NCI-H69 (cell line): ENCODE measurements at regions not wholly inside any gene's neighbourhood (a gene's known extent, or its start where the extent isn't known, plus 50 kb on each side); places are given as distances from the start of the nearest gene placed in this dataset.

ENCODE experiments used
- DNase-seq: peaks from one replicate; lab custom pipeline; 2025; lab: John Stamatoyannopoulos, UW

GRCh38 chr3:71994906-71995305 is 210.0 kb upstream of the PROK2 start:
- no peak for DNase-seq

GRCh38 chr3:71994203-71994602 is 209.3 kb upstream of the PROK2 start:
- no peak for DNase-seq

DNA sequence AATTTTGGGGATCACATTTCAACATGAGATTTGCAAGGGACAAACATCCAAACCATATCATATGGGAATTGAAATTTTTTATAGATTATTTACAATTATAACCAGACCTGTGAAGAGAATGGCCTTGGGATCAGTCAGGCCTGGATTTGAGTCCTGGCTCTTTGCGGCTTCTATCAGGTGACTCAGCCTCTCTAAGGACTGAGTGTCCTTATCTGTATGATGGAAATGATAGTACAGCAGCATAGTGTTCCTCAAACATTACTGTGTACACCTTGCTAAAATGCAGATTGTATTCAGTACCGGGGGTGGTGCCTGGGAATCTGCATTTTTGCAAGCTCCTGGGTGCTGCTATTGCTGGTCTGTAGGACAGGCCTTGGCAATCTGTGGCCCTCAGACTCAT is 206.7 kb upstream of the PROK2 start:
- DNase-seq = no peak

DNA sequence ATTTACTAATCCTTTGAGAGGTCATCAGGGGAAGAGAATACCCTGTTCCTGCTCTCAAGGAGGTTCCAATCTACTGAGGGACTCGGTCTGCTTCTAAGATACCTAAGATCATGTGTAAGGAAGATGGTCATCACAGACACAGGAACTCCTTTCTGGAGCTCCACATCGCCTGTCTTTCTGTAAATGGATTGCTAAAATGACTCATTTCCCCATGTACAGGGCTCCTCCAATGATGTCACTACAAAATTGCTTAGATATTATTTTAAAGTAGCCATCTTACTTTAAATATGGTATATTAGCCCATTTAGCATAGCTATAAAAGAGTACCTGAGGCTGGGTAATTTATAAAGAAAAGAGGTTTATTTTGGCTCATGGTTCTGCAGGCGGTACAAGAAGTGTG is 206.1 kb upstream of the PROK2 start:
- no peak for DNase-seq

DNA sequence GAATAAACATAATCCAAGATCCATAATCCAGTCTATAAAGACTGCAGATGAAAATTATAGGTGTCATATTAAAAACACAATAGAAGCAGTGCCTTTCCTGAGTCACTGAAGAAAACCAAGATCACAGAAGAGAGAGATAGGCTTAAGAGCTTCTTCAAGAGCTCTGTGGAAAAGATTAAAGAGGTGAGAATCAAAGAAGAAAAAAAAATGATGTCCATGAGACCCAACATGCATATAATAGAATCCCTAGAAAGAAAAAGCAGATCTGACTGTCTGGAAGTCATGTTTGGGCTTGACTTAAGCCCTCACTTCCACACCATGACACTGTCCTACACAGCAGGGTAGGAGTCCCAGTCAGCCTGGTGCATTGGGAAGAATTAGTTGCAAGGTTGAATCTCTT is 205.6 kb upstream of the PROK2 start:
- DNase-seq = no peak

DNA sequence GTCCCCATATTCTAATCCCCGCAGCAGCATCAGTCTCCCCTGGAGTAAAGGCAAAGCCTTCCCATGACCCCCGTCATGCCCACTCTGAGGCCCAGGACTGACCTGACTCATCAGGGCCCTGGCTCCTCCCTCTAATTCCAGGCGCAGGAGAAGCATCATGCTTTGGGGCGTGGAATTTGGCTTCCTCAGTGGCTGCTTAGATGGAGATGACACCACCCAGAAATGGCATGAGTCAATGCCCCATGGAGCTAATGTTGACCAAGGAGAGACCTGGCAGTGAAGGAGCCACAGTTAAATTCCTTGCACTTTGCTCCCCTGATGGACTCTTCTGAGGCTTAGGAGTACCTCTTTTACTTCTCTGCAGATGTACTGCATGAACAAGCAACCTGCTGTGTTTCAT is 204.2 kb upstream of the PROK2 start:
- DNase-seq = no peak

DNA sequence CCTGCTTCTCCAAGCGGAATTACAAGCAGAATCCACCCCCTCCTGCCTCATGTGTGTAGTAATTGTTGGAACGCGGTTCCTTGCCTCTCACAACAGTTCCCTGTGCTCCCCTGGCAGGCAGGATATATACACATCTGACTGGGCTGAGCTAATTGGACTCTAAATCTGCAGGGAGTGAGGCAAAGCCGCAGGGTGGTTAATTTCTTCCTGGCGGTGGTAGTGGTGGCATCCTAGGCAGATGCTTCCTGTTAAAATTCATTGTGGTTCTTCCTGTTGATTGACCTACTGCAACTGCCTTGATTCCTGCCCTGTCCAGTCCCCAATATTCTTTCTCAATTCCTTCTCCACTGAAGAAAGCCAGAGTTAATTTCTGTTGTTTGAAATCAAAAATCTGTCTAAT is 202.9 kb upstream of the PROK2 start:
- peak; percentile 91 for DNase-seq

DNA sequence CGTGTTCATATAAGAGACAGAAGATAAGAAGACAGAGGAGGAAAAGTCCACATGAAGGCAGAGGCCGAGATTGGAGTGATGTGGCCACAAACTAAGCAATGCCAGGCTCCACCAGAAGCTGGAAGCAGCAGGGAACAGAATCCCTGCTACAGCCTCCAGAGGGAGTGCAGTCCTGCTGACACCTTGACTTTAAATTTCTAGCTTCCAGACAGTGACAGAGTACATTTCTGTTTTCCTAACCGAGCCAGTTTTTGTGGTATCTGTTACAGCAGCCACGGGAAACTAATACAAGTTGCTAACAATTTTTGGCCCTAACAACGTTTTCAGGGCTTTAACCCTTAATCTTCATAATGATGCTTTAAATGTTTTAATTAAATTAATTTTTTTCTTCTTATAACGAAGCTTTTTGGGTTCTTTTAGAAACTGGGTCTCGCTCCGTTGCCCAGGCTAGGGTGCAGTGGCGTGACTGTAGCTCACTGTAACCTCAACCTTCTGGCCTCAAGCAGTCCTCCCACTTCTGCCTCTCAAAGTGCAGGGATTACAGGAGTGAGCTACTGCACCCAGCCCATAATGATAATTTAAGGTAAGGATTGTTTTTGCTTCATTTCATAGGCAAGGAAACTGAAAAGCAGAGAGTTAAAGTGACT is 202.3 kb upstream of the PROK2 start:
- DNase-seq = peak; percentile 5

GRCh38 chr3:71986606-71987005 is 201.7 kb upstream of the PROK2 start:
- DNase-seq = no peak

DNA sequence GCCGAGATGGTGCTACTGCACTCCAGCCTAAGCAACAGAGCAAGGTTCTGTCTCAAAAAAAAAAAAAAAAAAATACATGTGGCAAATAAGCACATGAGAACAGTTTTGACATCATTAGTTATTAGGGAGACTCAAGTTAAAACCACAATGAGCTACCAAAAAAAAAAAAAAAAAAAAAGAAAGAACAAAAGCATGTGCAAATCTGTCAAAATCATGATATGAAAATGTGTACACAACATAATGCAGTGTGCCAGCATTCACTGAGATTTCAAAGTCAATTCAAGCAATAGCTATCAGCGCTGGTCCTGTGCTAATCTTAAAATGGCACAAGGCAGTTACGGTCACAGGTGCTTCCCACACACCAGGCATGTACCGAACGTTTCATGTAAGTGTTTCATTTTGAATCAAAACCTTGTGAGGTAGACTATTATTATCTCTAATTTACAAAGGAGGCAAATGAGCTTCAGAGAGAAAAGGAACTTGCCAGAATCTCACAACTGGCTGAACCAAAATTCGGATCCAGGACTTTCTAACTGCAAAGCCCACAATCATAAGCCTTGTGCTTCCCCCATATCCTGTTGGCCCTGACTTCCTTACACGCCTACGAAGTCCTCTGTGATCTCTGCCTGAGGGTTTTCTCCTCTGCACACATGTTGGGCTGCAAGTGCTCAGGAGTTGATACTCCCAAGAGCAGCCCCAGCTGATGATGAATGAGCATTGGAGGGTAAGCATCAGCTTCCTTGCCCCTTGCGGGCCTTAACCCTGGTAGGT is 200.1 kb upstream of the PROK2 start:
- DNase-seq = no peak

GRCh38 chr3:71983694-71984093 is 198.7 kb upstream of the PROK2 start:
- DNase-seq = no peak

DNA sequence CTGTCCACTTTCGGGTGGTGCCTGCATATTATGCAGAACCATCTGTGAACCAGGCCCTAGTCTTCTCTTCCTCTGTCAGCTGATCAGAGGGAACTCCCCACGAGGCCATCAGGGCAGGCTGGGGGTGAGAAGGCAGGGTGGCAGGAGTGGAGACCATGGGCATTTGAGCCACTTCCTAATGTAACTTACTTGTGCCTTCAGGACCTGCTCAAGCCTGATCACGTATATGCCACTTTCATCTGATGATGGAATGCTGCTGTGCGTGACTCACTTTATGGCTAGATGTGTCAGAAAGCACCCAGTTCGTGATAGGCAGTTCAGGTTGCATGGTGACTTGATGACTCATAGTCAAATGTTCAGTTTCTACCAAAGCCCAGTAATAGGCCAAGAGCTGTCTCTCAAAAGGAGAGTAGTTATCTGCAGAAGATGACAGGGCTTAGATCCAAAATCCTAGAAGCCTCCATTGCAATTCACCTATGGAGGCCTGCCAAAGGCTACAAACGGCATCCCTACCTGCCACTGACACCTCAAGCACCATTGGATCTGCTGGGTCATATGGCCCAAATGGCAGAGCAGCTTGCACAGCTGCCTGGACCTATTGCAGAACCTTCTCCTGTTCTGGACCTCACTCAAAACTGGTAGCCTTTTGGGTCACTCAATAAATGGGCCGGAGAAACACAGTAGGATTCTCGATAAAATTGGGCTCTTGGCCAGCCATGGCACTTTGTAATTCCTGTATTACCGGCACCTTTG is 197.7 kb upstream of the PROK2 start:
- peak; percentile 37 for DNase-seq

GRCh38 chr3:71979175-71979574 is 194.2 kb upstream of the PROK2 start:
- DNase-seq = no peak

DNA sequence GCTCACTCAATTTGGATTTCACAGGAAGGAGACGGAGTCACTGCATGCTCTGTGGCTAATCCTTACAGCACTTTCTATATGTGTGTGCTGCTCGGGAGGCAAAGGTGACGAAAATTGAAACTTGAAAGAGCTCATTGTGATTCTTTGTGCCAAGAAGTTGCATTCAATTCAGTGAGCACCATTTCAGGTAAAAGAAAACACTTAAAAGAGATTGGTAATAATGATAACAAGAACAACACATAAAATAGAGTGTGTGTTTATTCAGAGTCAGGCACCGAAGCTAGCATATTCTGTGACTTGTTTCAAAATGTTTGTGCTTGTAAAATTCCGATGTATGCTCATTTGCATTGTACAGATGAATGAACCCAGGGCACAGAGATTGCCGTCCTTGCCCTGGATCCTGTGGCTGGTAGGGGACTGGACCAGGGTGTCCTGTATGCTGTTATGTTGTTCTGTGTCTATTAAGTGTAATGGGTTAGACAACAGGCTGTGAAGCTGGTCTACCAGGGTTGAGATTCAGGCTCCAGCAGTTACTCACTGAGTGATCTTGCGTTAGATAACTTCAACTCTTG is 193.3 kb upstream of the PROK2 start:
- no peak for DNase-seq

- DNase-seq = no peak
Observed at GRCh38 chr3:71977525-71977924, 192.6 kb upstream of the PROK2 start.

DNA sequence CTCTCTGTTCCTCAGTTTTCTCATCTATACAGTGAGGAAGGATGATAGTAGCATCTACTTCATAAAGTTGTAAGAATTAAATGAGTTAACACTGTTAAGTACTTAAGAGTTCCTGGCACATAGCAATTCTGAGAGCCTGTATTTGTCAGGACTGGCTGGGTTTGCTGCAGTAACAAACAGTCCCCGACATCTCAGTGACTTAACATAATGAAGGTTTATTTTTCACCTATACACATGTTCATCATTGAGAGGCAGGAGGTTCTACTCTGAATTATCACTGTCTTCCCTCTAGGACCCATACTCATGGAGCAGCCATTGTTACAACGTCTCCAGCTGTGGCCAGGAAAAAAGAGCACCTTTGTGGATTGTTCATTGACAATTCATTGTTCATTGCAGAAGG is 190.6 kb upstream of the PROK2 start:
- no peak for DNase-seq

GRCh38 chr3:71974786-71975185 is 189.8 kb upstream of the PROK2 start:
- DNase-seq = no peak

GRCh38 chr3:71973274-71974030 is 188.5 kb upstream of the PROK2 start:
- peak; percentile 57 for DNase-seq

DNA sequence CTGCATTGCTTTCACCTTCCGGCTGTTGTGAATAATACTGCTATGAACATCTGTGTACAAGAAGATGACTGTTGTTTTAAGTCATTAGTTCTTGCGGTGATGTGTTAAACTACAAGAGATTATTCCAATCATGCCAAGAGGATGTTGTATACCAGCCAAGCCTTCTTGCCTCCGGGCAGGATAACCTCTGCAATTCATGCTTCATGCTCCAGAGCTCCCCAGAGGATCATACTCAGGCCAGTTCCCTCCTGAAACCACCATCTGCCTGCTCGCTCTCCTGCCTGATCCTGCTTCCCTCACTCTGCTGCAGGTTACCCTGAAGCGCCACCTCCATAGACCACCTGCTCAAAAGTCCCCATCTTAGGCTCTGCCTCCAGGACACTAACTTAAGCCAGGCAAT is 187.1 kb upstream of the PROK2 start:
- DNase-seq = peak; percentile 73

- peak; percentile 42 for DNase-seq
Observed at GRCh38 chr3:71968544-71968943, 183.6 kb upstream of the PROK2 start.

GRCh38 chr3:71966185-71966584 is 181.2 kb upstream of the PROK2 start:
- no peak for DNase-seq

GRCh38 chr3:71964170-71964569 is 179.2 kb upstream of the PROK2 start:
- DNase-seq = peak; percentile 84
